ENCODE measurements at regions not wholly inside any gene's neighbourhood (a gene's known extent, or its start where the extent isn't known, plus 50 kb on each side); places are given as distances from the start of the nearest gene placed in this dataset.
A peak's percentile ranks its signal among the peaks of the same experiment; 100 is the strongest.

DNA sequence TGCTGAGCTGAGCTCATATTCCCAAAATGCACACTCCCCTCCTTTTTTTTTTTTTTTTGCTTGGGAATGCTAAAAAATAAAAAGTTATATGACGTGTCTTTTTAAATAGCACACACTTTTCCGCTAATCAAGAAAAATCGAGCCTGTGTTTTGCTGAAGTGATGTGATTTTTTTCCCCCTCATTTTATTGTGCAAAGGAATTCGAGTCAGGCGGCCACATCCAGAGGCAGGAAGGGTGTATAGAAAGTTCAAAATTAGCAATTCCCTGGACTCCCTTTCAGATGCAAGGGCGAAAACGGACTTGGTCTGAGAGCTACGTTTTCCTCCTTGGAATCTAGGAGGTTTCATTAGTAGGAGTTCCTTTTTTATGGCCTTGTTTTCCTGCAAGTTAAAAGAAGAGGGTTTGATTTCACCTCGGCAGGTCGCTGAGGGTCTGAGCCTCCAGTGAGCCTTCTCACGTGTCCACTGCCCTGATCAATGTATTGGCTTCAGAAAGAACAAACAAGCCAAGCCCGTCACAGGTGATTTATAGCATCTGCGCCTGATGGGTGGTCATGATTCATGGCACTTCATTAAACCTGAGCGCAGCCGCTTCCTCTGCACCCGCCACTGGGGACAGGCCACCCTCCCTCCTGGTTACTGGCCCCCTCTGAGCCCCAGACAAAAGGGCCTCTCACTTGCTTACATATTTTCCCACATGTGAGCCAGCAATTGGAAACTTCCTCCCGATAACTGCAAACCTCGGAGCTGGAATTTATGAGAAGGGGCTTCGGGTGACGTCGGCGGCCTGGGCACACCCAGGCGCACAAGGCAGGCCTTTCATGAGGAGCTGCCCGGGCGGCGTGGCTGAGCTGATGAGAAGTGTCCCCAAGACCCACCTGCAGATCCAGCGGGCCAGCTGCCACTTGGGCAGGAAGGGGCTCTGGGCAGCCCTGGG lies 64.4 kb upstream of the LINC01488 start:
- DNase-seq (ENCODE audit: low spot score): no peak
- Mint-ChIP-seq H3K4me1 (ENCODE audit: low read depth) (peaks cover 39% of the 10 kb centered on the region), H3K9me3 (ENCODE audit: low read depth) (no peaks in the 10 kb centered on the region), H3K27ac (ENCODE audit: unreplicated experiment) (no peak overlapping the region), H3K4me3 (ENCODE audit: unreplicated experiment) (no peak overlapping the region), H3K27me3 (ENCODE audit: low read depth) (no peaks in the 10 kb centered on the region), H3K36me3 (ENCODE audit: low read depth) (no peaks in the 10 kb centered on the region)
- TF ChIP-seq CTCF (IDR thresholded peaks at IDR 0.05): no peak

GRCh38 chr11:69417699-69418085 lies 63.8 kb upstream of the LINC01488 start:
- H3K9me3 Mint-ChIP-seq (ENCODE audit: low read depth): no peaks in the 10 kb centered on the region
- no peak overlapping the region for H3K27ac Mint-ChIP-seq (ENCODE audit: unreplicated experiment)
- TF ChIP-seq CTCF (IDR thresholded peaks at IDR 0.05): no peak
- peaks cover 39% of the 10 kb centered on the region for H3K4me1 Mint-ChIP-seq (ENCODE audit: low read depth)
- no peak for DNase-seq (ENCODE audit: low spot score)
- no peaks in the 10 kb centered on the region for H3K27me3 Mint-ChIP-seq (ENCODE audit: low read depth)
- H3K4me3 Mint-ChIP-seq (ENCODE audit: unreplicated experiment): no peak overlapping the region
- H3K36me3 Mint-ChIP-seq (ENCODE audit: low read depth): no peaks in the 10 kb centered on the region

- H3K27ac Mint-ChIP-seq (ENCODE audit: unreplicated experiment): no peak overlapping the region
- no peak overlapping the region for H3K4me3 Mint-ChIP-seq (ENCODE audit: unreplicated experiment)
- H3K36me3 Mint-ChIP-seq (ENCODE audit: low read depth): no peaks in the 10 kb centered on the region
- no peaks in the 10 kb centered on the region for H3K27me3 Mint-ChIP-seq (ENCODE audit: low read depth)
- H3K4me1 Mint-ChIP-seq (ENCODE audit: low read depth): peaks cover 39% of the 10 kb centered on the region
- DNase-seq (ENCODE audit: low spot score): no peak
- no peaks in the 10 kb centered on the region for H3K9me3 Mint-ChIP-seq (ENCODE audit: low read depth)
- no peak for TF ChIP-seq CTCF (IDR thresholded peaks at IDR 0.05)
Measured at GRCh38 chr11:69418576-69419296, 62.7 kb upstream of the LINC01488 start.

DNA sequence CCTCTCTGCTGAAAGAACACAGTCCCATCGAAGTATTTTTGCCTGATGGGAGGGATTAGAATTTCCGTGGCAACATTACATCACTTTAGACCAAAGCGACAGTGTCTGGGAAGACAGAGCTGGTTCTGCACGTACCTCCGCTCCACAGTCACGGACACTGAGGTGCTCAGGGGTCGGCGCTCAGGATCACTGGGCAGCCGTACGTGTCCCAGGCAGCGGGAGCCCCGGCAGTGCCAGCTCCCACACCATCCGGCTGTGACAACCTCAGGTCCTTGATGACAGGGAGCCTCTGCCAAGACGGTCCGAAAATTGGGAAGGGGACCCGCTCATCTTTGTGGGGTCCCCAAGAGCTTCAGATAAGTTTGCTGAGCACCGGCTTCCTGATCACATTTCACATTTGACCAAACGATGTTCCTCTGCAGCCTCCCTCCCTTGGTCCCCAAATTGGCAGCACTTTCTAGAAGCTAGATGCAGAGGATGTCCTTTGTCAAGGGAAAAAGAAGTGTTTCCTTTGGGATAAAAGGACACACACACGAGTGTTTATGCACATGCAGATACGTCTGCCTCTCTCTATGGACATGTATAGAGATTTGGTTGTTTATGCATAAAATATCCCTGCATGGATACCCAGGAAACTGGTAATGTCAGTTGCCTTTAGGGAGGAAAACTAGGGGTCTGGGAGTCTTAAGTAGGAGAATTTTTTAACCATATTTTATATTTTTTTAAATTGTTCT lies 61.6 kb upstream of the LINC01488 start:
- TF ChIP-seq CTCF (IDR thresholded peaks at IDR 0.05): no peak
- DNase-seq (ENCODE audit: low spot score): no peak
- Mint-ChIP-seq H3K4me3 (ENCODE audit: unreplicated experiment) (no peak overlapping the region), H3K4me1 (ENCODE audit: low read depth) (peaks cover 39% of the 10 kb centered on the region), H3K36me3 (ENCODE audit: low read depth) (peaks cover 3% of the 10 kb centered on the region), H3K9me3 (ENCODE audit: low read depth) (peaks cover 6% of the 10 kb centered on the region), H3K27ac (ENCODE audit: unreplicated experiment) (peak overlapping the region; percentile 97), H3K27me3 (ENCODE audit: low read depth) (no peaks in the 10 kb centered on the region)

DNA sequence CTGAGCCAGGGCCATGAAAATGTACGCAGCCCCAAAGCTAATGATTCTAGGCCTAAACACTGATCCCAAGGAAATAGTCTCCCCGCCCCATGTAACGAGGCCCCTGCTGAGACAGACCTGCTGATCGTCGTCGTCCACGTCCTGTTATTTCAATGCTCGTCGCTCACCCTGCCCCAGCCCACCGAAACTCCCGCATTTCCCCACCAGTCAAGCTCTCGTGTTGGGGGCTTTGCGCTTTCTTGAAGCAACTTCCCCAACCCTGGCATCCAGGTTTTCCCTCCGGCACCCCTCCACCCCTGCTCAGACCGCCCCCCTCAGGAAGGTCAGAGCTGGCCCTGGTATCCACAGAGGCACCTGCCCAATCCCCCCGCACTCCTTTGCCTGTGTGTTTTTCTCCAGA lies 58.8 kb upstream of the LINC01488 start:
- H3K4me3 Mint-ChIP-seq (ENCODE audit: unreplicated experiment): no peak overlapping the region
- H3K4me1 Mint-ChIP-seq (ENCODE audit: low read depth): peaks cover 29% of the 10 kb centered on the region
- DNase-seq (ENCODE audit: low spot score): peak; percentile 32
- peaks cover 7% of the 10 kb centered on the region for H3K36me3 Mint-ChIP-seq (ENCODE audit: low read depth)
- no peak for TF ChIP-seq CTCF (IDR thresholded peaks at IDR 0.05)
- H3K27me3 Mint-ChIP-seq (ENCODE audit: low read depth): no peaks in the 10 kb centered on the region
- no peak overlapping the region for H3K27ac Mint-ChIP-seq (ENCODE audit: unreplicated experiment)
- peaks cover 11% of the 10 kb centered on the region for H3K9me3 Mint-ChIP-seq (ENCODE audit: low read depth)

All from chondrocyte (in vitro differentiated cells).